Activated CD4-positive, alpha-beta T cell treated with anti-CD3 and anti-CD28 coated beads, Interleukin-2, amount 10 ng/mL, durations not matched to agents 7 days and 5 days (primary cell): ENCODE measurements at regions not wholly inside any gene's neighbourhood (a gene's known extent, or its start where the extent isn't known, plus 50 kb on each side); places are given as distances from the start of the nearest gene placed in this dataset.

ENCODE experiments used
- CTCF ChIA-PET: fragments of 350-600 bp; sonication (Branson Sonifier 250); formaldehyde crosslinking; loops from one replicate; lab custom pipeline; 2021; ENCODE audit warnings: antibody characterized with exemption; lab: Charles Lee
- POLR2A ChIA-PET: fragments of 350-600 bp; sonication (Branson Sonifier 250); formaldehyde crosslinking; loops from one replicate; lab custom pipeline; 2021; ENCODE audit warnings: antibody characterized with exemption; lab: Charles Lee
- DNase-seq: peaks from one replicate; pipeline ENCODE4 v3.0.0-alpha.2; 2020
- H3K27ac Mint-ChIP-seq: one replicate; pipeline ENCODE4 v1.8.0; 2021; ENCODE audit warnings: mild to moderate bottlenecking, moderate library complexity, mixed read lengths
- H3K27me3 Mint-ChIP-seq: one replicate; pipeline ENCODE4 v1.8.0; 2021; ENCODE audit warnings: mixed read lengths
- H3K36me3 Mint-ChIP-seq: one replicate; pipeline ENCODE4 v1.8.0; 2021; ENCODE audit warnings: low read depth, mixed read lengths
- H3K4me1 Mint-ChIP-seq: one replicate; pipeline ENCODE4 v1.8.0; 2021; ENCODE audit warnings: mixed read lengths
- H3K4me3 Mint-ChIP-seq: one replicate; pipeline ENCODE4 v1.8.0; 2021; ENCODE audit warnings: mild to moderate bottlenecking, moderate library complexity, mixed read lengths
- H3K9me3 Mint-ChIP-seq: one replicate; pipeline ENCODE4 v1.8.0; 2021; ENCODE audit warnings: mixed read lengths

GRCh38 chr18:68507781-68508180 is 207.1 kb downstream of the TMX3 start:
- no peak overlapping the region for H3K27ac Mint-ChIP-seq
- ChIA-PET CTCF (no interaction called here), POLR2A (no interaction called here)
- H3K36me3 Mint-ChIP-seq, result no peaks in the 10 kb centered on the region
- no peak for DNase-seq
- no peak overlapping the region for H3K4me3 Mint-ChIP-seq
- no peaks in the 10 kb centered on the region for H3K4me1 Mint-ChIP-seq
- no peaks in the 10 kb centered on the region for H3K9me3 Mint-ChIP-seq
- H3K27me3 Mint-ChIP-seq, result no peaks in the 10 kb centered on the region

- no peak for DNase-seq
- H3K4me3 Mint-ChIP-seq, result no peak overlapping the region
- H3K27ac Mint-ChIP-seq, result no peak overlapping the region
- CTCF ChIA-PET, result no interaction called here
- H3K9me3 Mint-ChIP-seq, result no peaks in the 10 kb centered on the region
- H3K27me3 Mint-ChIP-seq, result no peaks in the 10 kb centered on the region
- POLR2A ChIA-PET, result no interaction called here
- no peaks in the 10 kb centered on the region for H3K36me3 Mint-ChIP-seq
- H3K4me1 Mint-ChIP-seq, result no peaks in the 10 kb centered on the region
These were observed 209.7 kb downstream of the TMX3 start for GRCh38 chr18:68505178-68505574.

- DNase-seq, result no peak
- ChIA-PET POLR2A (no interaction called here), CTCF (interaction anchor here (0.6 kb wide), 1 partner anchor 877 kb away, joined by 4 read pairs; no protein-coding TSS in a partner anchor)
- Mint-ChIP-seq H3K4me3 (no peak overlapping the region), H3K27ac (no peak overlapping the region), H3K4me1 (no peaks in the 10 kb centered on the region), H3K9me3 (no peaks in the 10 kb centered on the region), H3K27me3 (no peaks in the 10 kb centered on the region), H3K36me3 (no peaks in the 10 kb centered on the region)
These were observed 210.3 kb downstream of the TMX3 start for GRCh38 chr18:68504441-68505177.

- ChIA-PET CTCF (no interaction called here), POLR2A (no interaction called here)
- no peaks in the 10 kb centered on the region for H3K27me3 Mint-ChIP-seq
- H3K4me3 Mint-ChIP-seq, result no peak overlapping the region
- H3K4me1 Mint-ChIP-seq, result no peaks in the 10 kb centered on the region
- DNase-seq, result no peak
- no peaks in the 10 kb centered on the region for H3K9me3 Mint-ChIP-seq
- no peaks in the 10 kb centered on the region for H3K36me3 Mint-ChIP-seq
- no peak overlapping the region for H3K27ac Mint-ChIP-seq
These were observed 214.4 kb downstream of the TMX3 start for GRCh38 chr18:68500556-68500955.

GRCh38 chr18:68499141-68499540 is 215.8 kb downstream of the TMX3 start:
- CTCF ChIA-PET, result no interaction called here

GRCh38 chr18:68498636-68499035 is 216.3 kb downstream of the TMX3 start:
- CTCF ChIA-PET, result no interaction called here
- no peaks in the 10 kb centered on the region for H3K36me3 Mint-ChIP-seq
- no peaks in the 10 kb centered on the region for H3K27me3 Mint-ChIP-seq
- no peak overlapping the region for H3K27ac Mint-ChIP-seq
- no peaks in the 10 kb centered on the region for H3K9me3 Mint-ChIP-seq
- no peak overlapping the region for H3K4me3 Mint-ChIP-seq
- POLR2A ChIA-PET, result interaction anchor here (0.7 kb wide), 1 partner anchor 1874 kb away, joined by 4 read pairs; no protein-coding TSS in a partner anchor
- DNase-seq, result no peak
- no peaks in the 10 kb centered on the region for H3K4me1 Mint-ChIP-seq

More at GRCh38 chr18:68499141-68499540, 215.8 kb downstream of the TMX3 start:
- POLR2A ChIA-PET, result interaction anchor here (0.7 kb wide), 1 partner anchor 1873 kb away, joined by 4 read pairs; no protein-coding TSS in a partner anchor
- Mint-ChIP-seq H3K27ac (no peak overlapping the region), H3K27me3 (no peaks in the 10 kb centered on the region), H3K36me3 (no peaks in the 10 kb centered on the region), H3K4me3 (no peak overlapping the region), H3K4me1 (no peaks in the 10 kb centered on the region), H3K9me3 (no peaks in the 10 kb centered on the region)
- DNase-seq, result no peak

GRCh38 chr18:68498185-68498584 is 216.7 kb downstream of the TMX3 start:
- Mint-ChIP-seq H3K4me3 (no peak overlapping the region), H3K27ac (no peak overlapping the region), H3K9me3 (no peaks in the 10 kb centered on the region), H3K27me3 (no peaks in the 10 kb centered on the region), H3K4me1 (no peaks in the 10 kb centered on the region), H3K36me3 (no peaks in the 10 kb centered on the region)
- POLR2A ChIA-PET, result interaction anchor here (0.7 kb wide), 1 partner anchor 1874 kb away, joined by 4 read pairs; no protein-coding TSS in a partner anchor
- CTCF ChIA-PET, result no interaction called here
- no peak for DNase-seq

- CTCF ChIA-PET, result no interaction called here
- POLR2A ChIA-PET, result no interaction called here
- Mint-ChIP-seq H3K4me1 (no peaks in the 10 kb centered on the region), H3K27ac (no peak overlapping the region), H3K36me3 (no peaks in the 10 kb centered on the region), H3K9me3 (no peaks in the 10 kb centered on the region), H3K4me3 (no peak overlapping the region), H3K27me3 (no peaks in the 10 kb centered on the region)
- DNase-seq, result no peak
These were observed 219.9 kb downstream of the TMX3 start for GRCh38 chr18:68494802-68495581.

- no peaks in the 10 kb centered on the region for H3K27me3 Mint-ChIP-seq
- CTCF ChIA-PET, result no interaction called here
- POLR2A ChIA-PET, result no interaction called here
- no peaks in the 10 kb centered on the region for H3K4me1 Mint-ChIP-seq
- no peaks in the 10 kb centered on the region for H3K9me3 Mint-ChIP-seq
- DNase-seq, result no peak
- H3K4me3 Mint-ChIP-seq, result no peak overlapping the region
- H3K27ac Mint-ChIP-seq, result no peak overlapping the region
- no peaks in the 10 kb centered on the region for H3K36me3 Mint-ChIP-seq
These were observed 225.7 kb downstream of the TMX3 start for GRCh38 chr18:68489013-68489792.

GRCh38 chr18:68484241-68484640 is 230.7 kb downstream of the TMX3 start:
- H3K4me3 Mint-ChIP-seq, result no peak overlapping the region
- H3K9me3 Mint-ChIP-seq, result no peaks in the 10 kb centered on the region
- ChIA-PET POLR2A (no interaction called here), CTCF (no interaction called here)
- no peaks in the 10 kb centered on the region for H3K27me3 Mint-ChIP-seq
- no peaks in the 10 kb centered on the region for H3K36me3 Mint-ChIP-seq
- no peak for DNase-seq
- H3K4me1 Mint-ChIP-seq, result no peaks in the 10 kb centered on the region
- no peak overlapping the region for H3K27ac Mint-ChIP-seq

- Mint-ChIP-seq H3K27ac (no peak overlapping the region), H3K9me3 (no peaks in the 10 kb centered on the region), H3K4me3 (no peak overlapping the region), H3K4me1 (no peaks in the 10 kb centered on the region), H3K36me3 (no peaks in the 10 kb centered on the region), H3K27me3 (no peaks in the 10 kb centered on the region)
- ChIA-PET POLR2A (no interaction called here), CTCF (no interaction called here)
- DNase-seq, result no peak
These were observed 232.1 kb downstream of the TMX3 start for GRCh38 chr18:68482815-68483214.

- DNase-seq, result no peak
- ChIA-PET POLR2A (no interaction called here), CTCF (no interaction called here)
- Mint-ChIP-seq H3K27me3 (no peaks in the 10 kb centered on the region), H3K4me1 (no peaks in the 10 kb centered on the region), H3K27ac (no peak overlapping the region), H3K36me3 (no peaks in the 10 kb centered on the region), H3K9me3 (no peaks in the 10 kb centered on the region), H3K4me3 (no peak overlapping the region)
These were observed 234.7 kb downstream of the TMX3 start for GRCh38 chr18:68480196-68480595.

- ChIA-PET CTCF (no interaction called here), POLR2A (no interaction called here)
- H3K27me3 Mint-ChIP-seq, result no peaks in the 10 kb centered on the region
- DNase-seq, result no peak
- H3K4me1 Mint-ChIP-seq, result no peaks in the 10 kb centered on the region
- no peak overlapping the region for H3K4me3 Mint-ChIP-seq
- H3K27ac Mint-ChIP-seq, result no peak overlapping the region
- no peaks in the 10 kb centered on the region for H3K9me3 Mint-ChIP-seq
- H3K36me3 Mint-ChIP-seq, result no peaks in the 10 kb centered on the region
These were observed 236.7 kb downstream of the TMX3 start for GRCh38 chr18:68478246-68478645.
